NCI-H446 (cell line): ENCODE measurements at regions not wholly inside any gene's neighbourhood (a gene's known extent, or its start where the extent isn't known, plus 50 kb on each side); places are given as distances from the start of the nearest gene placed in this dataset.
"Not testable (repeated sequence)": the region's sequence is repeated elsewhere in the genome, so short reads cannot be mapped to it uniquely, and the experiment has no call there.

Source experiments
- DNase-seq, 2 experiments: peaks; one replicate each; lab custom pipeline; 2025; lab: John Stamatoyannopoulos, UW

GRCh38 chr6:27106382-27106781, 141.1 kb upstream of the PRSS16 start:
- no peak for DNase-seq

- DNase-seq, result no peak
Measured at GRCh38 chr6:27111743-27112142, 135.8 kb upstream of the PRSS16 start.

DNA sequence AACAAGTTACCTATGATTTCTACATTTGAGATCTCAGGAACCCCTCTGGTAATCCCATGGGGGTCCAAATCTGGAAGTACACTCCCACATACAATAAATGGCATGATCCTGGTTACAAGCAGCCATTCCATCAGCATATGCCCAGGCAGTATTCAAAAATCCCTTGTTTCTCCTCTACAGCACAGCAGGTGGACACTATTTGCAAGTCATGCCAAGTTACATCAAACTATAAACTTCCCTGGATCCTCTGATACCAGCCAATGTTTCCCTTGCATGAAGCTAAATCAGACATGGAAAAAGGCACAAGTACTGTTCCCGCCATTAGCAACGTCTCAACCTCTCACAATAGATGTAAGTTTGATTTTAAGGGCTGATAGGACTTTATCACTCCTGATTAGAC, 134.5 kb upstream of the PRSS16 start:
- no peak for DNase-seq

- no peak for DNase-seq
Measured at GRCh38 chr6:27119329-27119728, 128.2 kb upstream of the PRSS16 start.

DNA sequence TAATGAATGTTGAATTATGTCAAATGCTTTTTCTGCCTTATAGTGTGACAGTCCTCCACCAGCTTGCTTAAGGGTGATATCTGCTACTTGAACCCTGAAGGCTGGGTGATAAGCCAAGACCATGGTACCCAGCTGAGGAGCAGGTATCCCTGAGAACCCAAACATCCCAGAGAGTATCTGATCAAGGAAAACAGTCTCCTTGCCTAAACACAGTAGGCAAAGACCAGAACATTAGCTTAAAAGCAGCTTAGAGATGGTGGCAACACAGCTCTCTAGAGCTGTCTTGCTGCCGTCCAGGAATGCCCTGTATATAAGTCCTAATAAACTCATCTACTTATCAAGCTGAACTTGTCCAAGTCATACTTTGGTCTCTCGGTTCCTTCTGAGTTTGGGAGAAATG, 127.7 kb upstream of the PRSS16 start:
- DNase-seq, result no peak

DNA sequence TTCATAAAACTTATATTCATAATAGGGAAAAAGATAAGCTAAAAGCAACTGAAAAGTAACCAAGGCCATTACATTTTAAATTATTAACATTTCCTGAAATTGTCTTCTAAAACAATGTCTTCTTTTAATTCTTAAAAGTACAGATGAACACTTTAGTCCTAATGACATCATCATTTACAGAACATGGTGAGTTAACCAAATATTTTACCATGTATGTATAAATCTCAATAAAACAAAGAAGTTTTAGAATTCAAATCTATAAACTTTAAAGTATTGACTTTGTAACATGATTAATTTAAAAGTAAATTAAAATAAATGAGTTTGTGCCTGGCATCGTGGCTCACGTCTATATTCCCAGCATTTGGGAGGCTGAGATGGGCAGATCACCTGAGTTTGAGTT, 125.9 kb upstream of the PRSS16 start:
- DNase-seq, result no peak

- DNase-seq, result no peak
Measured at GRCh38 chr6:27124252-27124657, 123.2 kb upstream of the PRSS16 start.

DNA sequence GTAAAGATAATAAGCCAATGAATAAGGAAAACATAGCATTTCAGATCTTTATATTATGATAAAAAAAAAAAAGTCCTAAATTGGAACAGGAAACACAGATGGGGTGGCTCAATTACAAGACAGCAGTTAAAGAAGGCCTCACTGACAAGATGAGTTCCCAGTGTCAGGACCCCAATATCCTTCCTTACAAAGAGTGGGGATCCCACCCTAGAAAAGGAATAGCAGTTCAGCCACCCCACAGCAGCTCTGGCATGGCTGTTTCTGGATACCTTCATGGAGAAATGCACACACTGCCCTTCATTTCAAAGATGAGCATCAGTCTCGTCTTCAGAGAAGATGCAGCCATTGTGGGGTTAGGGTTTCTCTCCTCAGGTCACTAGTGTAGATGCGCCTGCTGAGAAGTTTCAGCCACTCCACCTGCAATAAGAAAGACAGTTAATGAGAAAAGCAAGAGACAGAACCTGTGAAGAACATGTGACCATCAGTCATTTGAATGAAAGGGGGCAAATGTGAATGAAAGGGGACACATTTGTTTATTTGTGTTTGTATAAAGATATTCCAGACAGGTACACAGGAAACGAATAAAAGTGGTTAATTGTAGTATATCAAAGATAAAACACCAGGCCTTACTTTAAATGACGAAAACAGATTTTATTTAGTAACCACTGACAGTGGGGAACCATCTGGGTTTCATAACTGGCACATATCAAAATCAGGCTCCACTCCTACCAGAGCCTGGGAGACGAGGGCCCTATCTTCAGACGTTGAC, 121.3 kb upstream of the PRSS16 start:
- no peak for DNase-seq

GRCh38 chr6:27126815-27127537, 120.5 kb upstream of the PRSS16 start:
- DNase-seq, result peak; percentile 90 to 92

DNA sequence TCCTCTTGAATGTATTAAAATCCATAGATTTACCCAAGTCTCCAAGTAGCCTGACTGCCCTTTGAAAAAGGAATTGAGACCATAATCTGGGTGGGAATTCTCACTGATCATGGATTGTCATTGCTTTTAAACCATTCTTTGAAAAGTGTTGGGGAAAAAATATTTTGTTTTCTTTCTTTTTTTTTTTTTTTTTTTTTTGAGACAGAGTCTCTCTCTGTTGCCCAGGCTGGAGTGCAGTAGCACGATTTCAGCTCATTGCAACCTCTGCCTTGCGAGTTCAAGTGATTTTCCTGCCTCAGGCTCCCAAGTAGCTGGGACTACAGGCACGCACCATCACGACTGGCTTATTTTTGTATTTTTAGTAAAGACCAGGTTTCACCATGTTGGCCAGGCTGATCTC, 119.6 kb upstream of the PRSS16 start:
- not testable (repeated sequence) for DNase-seq

DNA sequence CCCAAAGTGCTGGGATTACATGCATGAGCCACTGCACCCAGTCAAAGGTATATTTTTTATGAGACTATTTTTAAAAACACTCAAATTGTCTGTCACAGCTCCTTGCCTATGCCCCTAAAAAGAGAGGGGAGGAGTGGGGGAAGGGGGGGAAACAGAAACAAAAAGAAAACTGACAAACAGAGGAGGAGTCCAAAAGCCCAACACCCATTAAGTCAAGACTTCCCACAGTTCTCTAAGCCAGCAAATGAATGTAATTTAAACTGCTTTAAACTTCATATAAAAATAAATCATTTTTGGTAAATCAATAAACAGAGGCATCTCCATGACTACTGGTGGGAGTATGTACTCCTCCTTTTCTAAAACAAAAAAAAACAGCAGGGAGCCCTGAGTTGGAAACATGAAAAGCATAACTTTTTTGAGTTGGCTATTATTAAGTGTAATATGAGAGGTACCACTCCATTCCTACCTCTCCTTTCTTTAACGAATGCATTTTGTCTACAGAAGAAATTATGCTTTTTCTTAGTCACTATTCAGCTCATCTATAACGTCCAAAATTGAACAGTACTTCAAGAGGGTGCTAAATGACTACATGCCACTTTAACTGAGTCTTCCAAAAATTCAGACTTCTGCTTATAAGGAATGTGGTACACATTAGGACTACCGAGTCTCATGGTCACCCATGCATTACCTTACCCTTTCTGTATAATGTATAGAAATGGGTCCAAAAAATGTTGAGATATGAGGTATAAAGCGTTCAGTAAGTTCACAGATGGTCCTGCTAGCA, 119.0 kb upstream of the PRSS16 start:
- DNase-seq, result no peak

DNA sequence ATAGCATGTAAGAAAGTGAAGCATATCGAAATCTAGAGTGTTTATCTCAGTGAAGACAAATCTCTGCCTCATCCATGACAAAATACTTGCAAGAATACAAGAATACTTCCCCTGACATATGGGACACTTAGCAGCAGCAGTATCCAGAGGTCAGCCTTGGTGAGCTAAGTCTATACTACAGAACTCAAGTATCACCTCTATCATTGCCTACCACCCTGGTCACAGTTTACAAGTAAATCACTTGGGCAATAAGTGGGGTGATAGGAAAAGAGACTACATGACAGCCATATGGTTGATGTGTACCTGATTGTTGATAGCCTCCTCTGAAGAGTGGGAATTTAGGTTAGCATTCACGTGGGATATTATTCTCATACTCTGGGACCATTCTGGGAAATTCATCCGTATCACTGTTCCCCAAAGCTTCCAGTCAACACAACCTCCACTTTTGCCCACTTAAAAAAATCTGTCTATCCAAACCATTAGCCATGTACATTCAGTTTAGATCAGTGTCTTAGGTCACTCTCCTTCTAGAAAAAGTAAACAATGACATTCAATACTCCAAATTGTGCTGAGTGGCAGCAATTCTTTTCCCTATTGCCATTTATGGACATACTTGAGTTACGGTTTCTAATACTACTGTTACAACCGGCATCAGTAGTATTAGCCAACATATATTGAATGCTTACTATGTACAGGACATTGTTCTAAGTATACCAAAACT, 118.2 kb upstream of the PRSS16 start:
- no peak for DNase-seq

- DNase-seq, result no peak
Measured at GRCh38 chr6:27129917-27130316, 117.6 kb upstream of the PRSS16 start.

GRCh38 chr6:27130668-27131428, 116.7 kb upstream of the PRSS16 start:
- no peak for DNase-seq

DNA sequence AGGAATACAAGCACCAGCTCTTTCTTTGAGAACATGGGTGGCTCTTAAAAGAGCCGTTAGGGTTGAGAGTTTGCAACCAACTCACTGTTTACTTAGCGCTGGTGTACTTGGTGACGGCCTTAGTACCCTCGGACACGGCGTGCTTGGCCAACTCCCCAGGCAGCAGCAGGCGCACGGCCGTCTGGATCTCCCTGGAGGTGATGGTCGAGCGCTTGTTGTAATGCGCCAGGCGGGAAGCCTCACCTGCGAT, 115.3 kb upstream of the PRSS16 start:
- DNase-seq, result peak in 1 of 2 experiments; percentile 79

GRCh38 chr6:27132532-27133280, 114.8 kb upstream of the PRSS16 start:
- peak; percentile 97 to 99 for DNase-seq

GRCh38 chr6:27133281-27134227, 113.9 kb upstream of the PRSS16 start:
- peak; percentile 40 to 74 for DNase-seq

- no peak for DNase-seq
Measured at GRCh38 chr6:27135087-27135657, 112.3 kb upstream of the PRSS16 start.

GRCh38 chr6:27136077-27136644, 111.3 kb upstream of the PRSS16 start:
- DNase-seq, result no peak
